Ovary (tissue), 7 donors: ENCODE measurements at regions not wholly inside any gene's neighbourhood (a gene's known extent, or its start where the extent isn't known, plus 50 kb on each side); places are given as distances from the start of the nearest gene placed in this dataset.
"Not testable (repeated sequence)": the region's sequence is repeated elsewhere in the genome, so short reads cannot be mapped to it uniquely, and the experiment has no call there.

Experiments used
- DNase-seq, 5 donors: peaks; one replicate each; pipeline ENCODE4 v3.0.0-alpha.2; 2019 to 2020
- H3K27ac ChIP-seq, 2 donors: fragments of 200-600 bp; one replicate each; pipeline versions ENCODE4 v1.5.1 to v1.8.0; 2019 to 2022
- H3K27me3 ChIP-seq: fragments of 200-600 bp; one replicate; pipeline ENCODE4 v1.8.0; 2022
- H3K36me3 ChIP-seq: fragments of 200-600 bp; sonication (generic); one replicate; pipeline ENCODE4 v1.5.1; 2019
- H3K4me1 ChIP-seq: one replicate; pipeline ENCODE4 v1.8.1; 2013; ENCODE audit warnings: mild to moderate bottlenecking, moderate library complexity; ENCODE audit not compliant: insufficient read depth
- H3K4me3 ChIP-seq: fragments of 200-600 bp; sonication (generic); one replicate; pipeline ENCODE4 v1.5.1; 2017
- H3K9me3 ChIP-seq, 2 donors: fragments of 200-600 bp in 1 of 2; sonication (generic) in 1 of 2; one replicate each; pipeline versions ENCODE4 v1.5.1 to v1.8.1; 2013 to 2019; ENCODE audit warnings: mild to moderate bottlenecking in 1 of 2, moderate library complexity in 1 of 2
- CTCF ChIP-seq, 3 donors: fragments of 450-650 bp in 2 of 3; fragments of 200-600 bp in 1 of 3; IDR thresholded peaks; one replicate each; pipeline versions ENCODE4 v1.5.1 to v1.8.0; 2016 to 2022; ENCODE audit warnings: antibody characterized with exemption in 3 of 3, mild to moderate bottlenecking in 1 of 3
- EP300 ChIP-seq: sonication (generic); formaldehyde crosslinking; IDR thresholded peaks from one replicate; pipeline ENCODE4 v1.6.1; 2017; ENCODE audit warnings: antibody characterized with exemption
- POLR2A ChIP-seq: fragments of 450-650 bp; IDR thresholded peaks from one replicate; pipeline ENCODE4 v1.6.1; 2017; ENCODE audit warnings: antibody characterized with exemption, mild to moderate bottlenecking, moderate library complexity
- WGBS, 3 donors: extraction: QIAGEN DNeasy Blood & Tissue Kit in 1 of 3; methylation state at CpG; one replicate each; pipeline versions ENCODE4 v1.1.5 to v1.1.7; 2013 to 2017; 5-methylcytosine and 5-hydroxymethylcytosine counted together
- intact Hi-C, 4 donors: fragments of 100-400 bp; cut with DNase I; formaldehyde crosslinking; loops; one replicate each; pipeline versions ENCODE4 v1.11.0 to v1.15.1; 2022 to 2023
- donor health status: DM: no; HTN: no; CAD: no; lungs with moderate emphysema.
- donor health status: DM: no; HTN: no; CAD: no.
- donor health status: Bipolar disorder and iron deficiency.
- donor health status: DM: no; HTN: no; CAD: no.
- donor health status: DM: yes; HTN: yes; CAD: no.

DNA sequence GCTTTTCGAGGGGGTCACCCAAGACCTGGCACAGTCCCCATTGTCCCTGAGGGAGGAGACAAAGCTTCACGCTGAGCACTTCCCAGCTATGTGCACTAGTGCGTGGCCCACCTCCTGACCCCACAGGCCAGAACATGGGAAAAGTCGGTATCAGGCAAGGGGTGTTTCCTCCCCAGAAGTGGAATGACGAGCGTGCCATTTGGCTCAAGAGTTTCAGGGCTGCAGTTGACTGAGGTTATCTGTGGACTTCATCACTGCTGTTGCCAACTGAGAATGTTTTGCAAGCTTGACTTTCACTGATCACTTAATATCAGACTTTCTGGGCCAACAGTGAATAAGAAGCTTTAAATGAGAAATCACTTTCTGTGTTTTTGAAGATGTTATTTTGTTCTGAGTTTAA is 137.0 kb upstream of the AFDN start:
- DNase-seq, result no peak
- H3K27ac ChIP-seq, result no peak overlapping the region
- 84 to 88% (median 86%) methylated on average over 6 of the region's 6 CpGs for WGBS, 3 donors

DNA sequence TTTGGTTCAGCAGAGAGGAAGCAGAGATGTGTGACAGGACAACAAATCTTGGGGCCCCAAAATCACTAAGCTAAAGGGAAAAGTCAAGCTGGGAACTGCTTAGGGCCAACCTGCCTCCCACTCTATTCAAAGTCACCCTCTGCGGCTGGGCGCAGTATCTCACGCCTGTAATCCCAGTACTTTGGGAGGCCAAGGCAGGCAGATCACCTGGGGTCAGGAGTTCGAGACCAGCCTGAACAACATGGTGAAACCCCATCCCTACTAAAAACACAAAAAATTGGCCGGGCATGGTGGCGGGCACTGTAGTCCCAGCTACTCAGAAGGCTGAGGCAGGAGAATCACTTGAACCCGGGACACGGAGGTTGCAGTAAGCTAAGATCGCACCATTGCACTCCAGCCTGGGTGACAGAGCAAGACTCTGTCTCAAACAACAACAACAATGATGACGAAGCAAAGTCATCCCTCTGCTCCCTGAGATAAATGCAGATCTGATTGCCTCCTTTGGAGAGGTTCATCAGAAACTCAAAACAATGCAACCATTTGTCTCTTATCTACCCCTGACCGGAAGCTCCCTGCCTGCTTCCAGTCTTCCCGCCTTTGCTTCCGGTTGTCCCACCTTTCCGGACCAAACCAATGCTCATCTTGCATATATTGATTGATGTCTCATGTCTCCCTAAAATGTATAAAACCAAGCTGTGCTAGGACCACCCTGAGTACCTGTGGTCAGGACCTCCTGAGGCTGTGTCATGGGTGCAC is 136.4 kb upstream of the AFDN start:
- H3K9me3 ChIP-seq, DNase-seq, intact Hi-C loops, H3K27me3 ChIP-seq, H3K4me3 ChIP-seq, H3K27ac ChIP-seq, H3K36me3 ChIP-seq, H3K4me1 ChIP-seq: not testable (repeated sequence)
- 92 to 95% (median 94%) methylated on average over 14 of the region's 14 CpGs for WGBS, 3 donors

More for the DNA sequence above, 137.0 kb upstream of the AFDN start:
- TF ChIP-seq CTCF (IDR thresholded peaks at IDR 0.05) (no peak), POLR2A (no peak), EP300 (no peak)
- intact Hi-C loops, result no loop called here
- Histone ChIP-seq H3K9me3 (no peaks in the 10 kb centered on the region), H3K27me3 (no peaks in the 10 kb centered on the region), H3K4me3 (no peak overlapping the region), H3K36me3 (no peaks in the 10 kb centered on the region), H3K4me1 (no peaks in the 10 kb centered on the region)

DNA sequence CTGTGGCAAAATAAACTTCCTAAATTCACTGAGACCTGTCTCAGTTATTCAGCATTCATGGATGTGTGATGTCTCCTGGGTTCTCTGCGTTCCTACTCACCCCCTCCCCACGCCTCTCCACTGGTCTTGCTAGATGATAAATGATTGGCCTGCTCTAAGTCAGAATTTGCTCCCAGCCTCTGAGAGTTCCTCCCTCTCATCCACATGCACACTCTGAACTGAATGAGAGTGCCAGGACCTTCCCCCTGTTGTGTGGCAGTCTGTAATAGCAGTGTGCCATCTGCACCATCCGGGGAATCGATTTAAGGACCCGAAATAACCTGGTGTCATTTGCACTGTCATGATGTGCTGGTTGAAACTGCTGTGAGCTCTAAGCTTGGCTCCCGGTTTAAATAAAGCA is 135.8 kb upstream of the AFDN start:
- TF ChIP-seq POLR2A, result no peak
- TF ChIP-seq EP300, result no peak
- TF ChIP-seq CTCF (IDR thresholded peaks at IDR 0.05), result no peak
- Histone ChIP-seq H3K36me3 (no peaks in the 10 kb centered on the region), H3K27ac (no peak overlapping the region), H3K27me3 (no peaks in the 10 kb centered on the region), H3K4me3 (no peak overlapping the region), H3K4me1 (no peaks in the 10 kb centered on the region), H3K9me3 (no peaks in the 10 kb centered on the region)
- WGBS, 3 donors, result 91 to 93% (median 92%) methylated on average over 6 of the region's 6 CpGs
- intact Hi-C loops, result no loop called here
- no peak for DNase-seq

GRCh38 chr6:167691533-167692312 is 135.0 kb upstream of the AFDN start:
- no peaks in the 10 kb centered on the region for H3K36me3 ChIP-seq
- TF ChIP-seq POLR2A (no peak), CTCF (IDR thresholded peaks at IDR 0.05) (no peak), EP300 (no peak)
- H3K9me3 ChIP-seq, result no peaks in the 10 kb centered on the region
- H3K4me1 ChIP-seq, result no peaks in the 10 kb centered on the region
- no peak overlapping the region for H3K4me3 ChIP-seq
- intact Hi-C loops, result no loop called here
- H3K27me3 ChIP-seq, result no peaks in the 10 kb centered on the region
- no peak for DNase-seq
- WGBS, 3 donors, result 81 to 87% (median 82%) methylated on average over 13 of the region's 13 CpGs
- no peak overlapping the region for H3K27ac ChIP-seq

DNA sequence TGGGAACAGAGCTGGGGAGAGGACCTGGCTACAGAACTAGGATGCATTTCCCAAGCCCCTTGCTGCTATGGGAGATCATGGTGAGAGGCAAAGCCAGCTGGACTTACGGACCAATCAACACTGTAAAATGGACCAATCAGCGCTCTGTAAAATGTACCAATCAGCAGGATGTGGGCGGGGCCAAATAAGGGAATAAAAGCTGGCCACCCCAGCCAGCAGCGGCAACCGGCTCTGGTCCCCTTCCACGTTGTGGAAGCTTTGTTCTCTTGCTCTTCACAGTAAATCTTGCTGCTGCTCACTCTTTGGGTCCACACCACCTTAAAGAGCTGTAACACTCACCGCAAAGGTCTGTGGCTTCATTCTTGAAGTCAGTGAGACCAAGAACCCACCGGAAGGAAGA is 133.2 kb upstream of the AFDN start:
- intact Hi-C loops, H3K27me3 ChIP-seq: not testable (repeated sequence)
- 91 to 98% (median 92%) methylated on average over 8 of the region's 8 CpGs for WGBS, 3 donors

More for the DNA sequence above, 133.2 kb upstream of the AFDN start:
- DNase-seq, H3K9me3 ChIP-seq, H3K36me3 ChIP-seq, H3K4me1 ChIP-seq, H3K4me3 ChIP-seq, H3K27ac ChIP-seq: not testable (repeated sequence)
